H9 (cell line): ENCODE measurements at regions not wholly inside any gene's neighbourhood (a gene's known extent, or its start where the extent isn't known, plus 50 kb on each side); places are given as distances from the start of the nearest gene placed in this dataset.

ENCODE experiments used
- DNase-seq: peaks from one replicate; pipeline ENCODE4 v3.0.0-alpha.2; 2017
- H2AFZ ChIP-seq: one replicate; pipeline ENCODE4 v1.6.1; 2013; ENCODE audit warnings: mild to moderate bottlenecking, low read length, control low read depth, moderate library complexity
- H2AK5ac ChIP-seq: 2 replicates; pipeline ENCODE4 v1.6.1; 2013; ENCODE audit warnings: low read length, control low read depth, mixed read lengths; ENCODE audit not compliant: insufficient read length
- H2BK120ac ChIP-seq: one replicate; pipeline ENCODE4 v1.6.1; 2013; ENCODE audit warnings: low read depth, mild to moderate bottlenecking, low read length, control low read depth, inconsistent platforms; ENCODE audit not compliant: poor library complexity, severe bottlenecking
- H2BK12ac ChIP-seq: 2 replicates; pipeline ENCODE4 v1.6.1; 2013; ENCODE audit warnings: low read length, control low read depth, mixed read lengths, low read depth; ENCODE audit not compliant: insufficient read length
- H2BK15ac ChIP-seq: 2 replicates; pipeline ENCODE4 v1.6.1; 2013; ENCODE audit warnings: low read depth, low read length, control low read depth
- H2BK20ac ChIP-seq: one replicate; pipeline ENCODE4 v1.6.1; 2013; ENCODE audit warnings: low read depth, mild to moderate bottlenecking, low read length, control low read depth, inconsistent platforms; ENCODE audit not compliant: poor library complexity, severe bottlenecking
- H2BK5ac ChIP-seq: 2 replicates; pipeline ENCODE4 v1.6.1; 2013; ENCODE audit warnings: low read length, control low read depth, mixed read lengths; ENCODE audit not compliant: insufficient read length
- H3K14ac ChIP-seq: 2 replicates; pipeline ENCODE4 v1.6.1; 2013; ENCODE audit warnings: low read length, control low read depth; ENCODE audit not compliant: insufficient read depth
- H3K18ac ChIP-seq: 2 replicates; pipeline ENCODE4 v1.6.1; 2013; ENCODE audit warnings: low read depth, mild to moderate bottlenecking, mixed read lengths, low read length, control low read depth; ENCODE audit not compliant: insufficient read length
- H3K23ac ChIP-seq: 2 replicates; pipeline ENCODE4 v1.6.1; 2013; ENCODE audit warnings: low read length, control low read depth, mixed read lengths, low read depth; ENCODE audit not compliant: insufficient read length
- H3K23me2 ChIP-seq: 2 replicates; pipeline ENCODE4 v1.6.1; 2013; ENCODE audit warnings: low read depth, mild to moderate bottlenecking, mixed read lengths, low read length, control low read depth; ENCODE audit not compliant: insufficient read length, poor library complexity, severe bottlenecking
- H3K27ac ChIP-seq: 2 replicates; pipeline ENCODE4 v1.5.1; 2013; ENCODE audit warnings: low read length, control low read depth, mixed read lengths, low read depth; ENCODE audit not compliant: insufficient read length
- H3K27me3 ChIP-seq: 2 replicates; pipeline ENCODE4 v1.6.1; 2013; ENCODE audit warnings: low read length, control low read depth, inconsistent platforms; ENCODE audit not compliant: insufficient read depth
- H3K4ac ChIP-seq: 2 replicates; pipeline ENCODE4 v1.6.1; 2013; ENCODE audit warnings: low read depth, mild to moderate bottlenecking, control low read depth, inconsistent platforms, low read length, moderate library complexity
- H3K4me1 ChIP-seq: 2 replicates; pipeline ENCODE4 v1.6.1; 2013; ENCODE audit warnings: low read length, control low read depth, inconsistent platforms; ENCODE audit not compliant: insufficient read depth
- H3K4me2 ChIP-seq: 2 replicates; pipeline ENCODE4 v1.6.1; 2013; ENCODE audit warnings: low read length, control low read depth, mixed read lengths; ENCODE audit not compliant: insufficient read length, insufficient read depth
- H3K56ac ChIP-seq: 2 replicates; pipeline ENCODE4 v1.6.1; 2013; ENCODE audit warnings: low read depth, mild to moderate bottlenecking, mixed read lengths, low read length, control low read depth; ENCODE audit not compliant: insufficient read length
- H3K79me1 ChIP-seq: 2 replicates; pipeline ENCODE4 v1.6.1; 2013; ENCODE audit warnings: low read depth, mild to moderate bottlenecking, moderate library complexity, low read length, control low read depth, inconsistent platforms; ENCODE audit not compliant: insufficient read depth, poor library complexity, severe bottlenecking
- H3K79me2 ChIP-seq: 2 replicates; pipeline ENCODE4 v1.6.1; 2013; ENCODE audit warnings: low read length, control low read depth, inconsistent platforms; ENCODE audit not compliant: insufficient read depth
- H3K9ac ChIP-seq: 2 replicates; pipeline ENCODE4 v1.6.1; 2013; ENCODE audit warnings: low read length, control low read depth, mixed read lengths; ENCODE audit not compliant: insufficient read length; ENCODE audit errors: extremely low read depth
- H3K9me3 ChIP-seq: one replicate; pipeline ENCODE4 v1.6.1; 2013; ENCODE audit warnings: low read depth, low read length, inconsistent platforms; ENCODE audit not compliant: control insufficient read depth
- H3T11ph ChIP-seq: one replicate; pipeline ENCODE4 v1.6.1; 2013; ENCODE audit warnings: mild to moderate bottlenecking, low read length, control low read depth, inconsistent platforms
- H4K20me1 ChIP-seq: one replicate; pipeline ENCODE4 v1.6.1; 2013; ENCODE audit not compliant: control insufficient read depth, insufficient read length, insufficient read depth
- H4K5ac ChIP-seq: 2 replicates; pipeline ENCODE4 v1.6.1; 2013; ENCODE audit warnings: low read depth, mild to moderate bottlenecking, mixed read lengths, low read length, control low read depth; ENCODE audit not compliant: insufficient read length
- H4K8ac ChIP-seq: replicated peaks from 2 replicates; pipeline ENCODE4 v1.6.1; 2013; ENCODE audit warnings: low read length, control low read depth, mixed read lengths, low read depth; ENCODE audit not compliant: insufficient read length
- H4K91ac ChIP-seq: 2 replicates; pipeline ENCODE4 v1.6.1; 2013; ENCODE audit warnings: low read depth, mild to moderate bottlenecking, moderate library complexity, mixed read lengths, low read length, control low read depth; ENCODE audit not compliant: insufficient read length
- H3K27ac Mint-ChIP-seq, 3 experiments: 2 replicates in 2 of 3; 3 replicates in 1 of 3; pipeline ENCODE4 v1.8.0; 2020 to 2021; ENCODE audit warnings: mixed read lengths in 3 of 3, mild to moderate bottlenecking in 1 of 3, moderate library complexity in 1 of 3
- H3K27me3 Mint-ChIP-seq: 2 replicates; pipeline ENCODE4 v1.8.0; 2021; ENCODE audit warnings: low read depth, mild to moderate bottlenecking, moderate library complexity, mixed read lengths
- H3K36me3 Mint-ChIP-seq, 3 experiments: 2 replicates in 2 of 3; 3 replicates in 1 of 3; pipeline ENCODE4 v1.8.0; 2020 to 2021; ENCODE audit warnings: low read depth in 3 of 3, mixed read lengths in 3 of 3; ENCODE audit not compliant: insufficient read depth in 1 of 3
- H3K4me1 Mint-ChIP-seq, 2 experiments: 2 replicates each; pipeline ENCODE4 v1.8.0; 2020; ENCODE audit warnings: mixed read lengths in 2 of 2
- H3K4me3 Mint-ChIP-seq, 2 experiments: 2 replicates in 1 of 2; 3 replicates in 1 of 2; pipeline ENCODE4 v1.8.0; 2020 to 2021; ENCODE audit warnings: mild to moderate bottlenecking in 2 of 2, mixed read lengths in 2 of 2, moderate library complexity in 1 of 2
- H3K9me3 Mint-ChIP-seq, 2 experiments: 2 replicates in 1 of 2; 3 replicates in 1 of 2; pipeline ENCODE4 v1.8.0; 2020; ENCODE audit warnings: mild to moderate bottlenecking in 2 of 2, mixed read lengths in 2 of 2, moderate library complexity in 1 of 2
- CTCF ChIP-seq: fragments of 200-600 bp; sonication (generic); conservative IDR thresholded peaks from 3 replicates; pipeline ENCODE4 v1.8.0; 2021; ENCODE audit warnings: antibody characterized with exemption, mild to moderate bottlenecking
- WGBS: extraction: QIAGEN DNeasy Blood & Tissue Kit; methylation state at CpG from one replicate; pipeline ENCODE4 v1.1.7; 2013; ENCODE audit warnings: missing lambda C conversion rate, low lambda C conversion rate, mixed read lengths; ENCODE audit not compliant: insufficient read length; ENCODE audit errors: extremely low coverage; 5-methylcytosine and 5-hydroxymethylcytosine counted together

- Histone ChIP-seq H3K23me2 (no peaks in the 10 kb centered on the region), H2AK5ac (no peak overlapping the region), H2BK15ac (no peak overlapping the region), H4K8ac (no peak overlapping the region), H3K27me3 (no peaks in the 10 kb centered on the region), H3K9me3 (no peaks in the 10 kb centered on the region), H3K27ac (no peak overlapping the region), H2BK5ac (no peak overlapping the region), H3K9ac (no peak overlapping the region), H2AFZ (no peak overlapping the region), H3K14ac (no peak overlapping the region), H2BK120ac (no peak overlapping the region), H3K79me1 (no peaks in the 10 kb centered on the region), H3K18ac (no peak overlapping the region), H4K20me1 (no peaks in the 10 kb centered on the region), H4K5ac (no peak overlapping the region), H3K56ac (no peak overlapping the region), H4K91ac (no peak overlapping the region), H3K23ac (no peak overlapping the region), H3K4me1 (no peaks in the 10 kb centered on the region), H3K4me2 (no peak overlapping the region), H3T11ph (no peak overlapping the region), H3K79me2 (no peaks in the 10 kb centered on the region), H2BK12ac (no peak overlapping the region), H2BK20ac (no peak overlapping the region), H3K4ac (no peak overlapping the region)
- no peak for DNase-seq
- no CpG with 5 or more reads among the region's 1 CpG for WGBS
- no peaks in the 10 kb centered on the region for H3K4me1 Mint-ChIP-seq
- H3K4me3 Mint-ChIP-seq, result no peak overlapping the region
- no peaks in the 10 kb centered on the region for H3K36me3 Mint-ChIP-seq
- H3K9me3 Mint-ChIP-seq, result peaks cover 29 to 30% of the 10 kb centered on the region in 2 experiments
- no peaks in the 10 kb centered on the region for H3K27me3 Mint-ChIP-seq
- TF ChIP-seq CTCF, result no peak
- H3K27ac Mint-ChIP-seq, result no peak overlapping the region
Observed at GRCh38 chr21:24861471-24861870, 745.8 kb downstream of the MRPL39 start.
